ENCODE measurements at regions not wholly inside any gene's neighbourhood (a gene's known extent, or its start where the extent isn't known, plus 50 kb on each side); places are given as distances from the start of the nearest gene placed in this dataset.
A peak's percentile ranks its signal among the peaks of the same experiment; 100 is the strongest.
"Not testable (repeated sequence)": the region's sequence is repeated elsewhere in the genome, so short reads cannot be mapped to it uniquely, and the experiment has no call there.

DNA sequence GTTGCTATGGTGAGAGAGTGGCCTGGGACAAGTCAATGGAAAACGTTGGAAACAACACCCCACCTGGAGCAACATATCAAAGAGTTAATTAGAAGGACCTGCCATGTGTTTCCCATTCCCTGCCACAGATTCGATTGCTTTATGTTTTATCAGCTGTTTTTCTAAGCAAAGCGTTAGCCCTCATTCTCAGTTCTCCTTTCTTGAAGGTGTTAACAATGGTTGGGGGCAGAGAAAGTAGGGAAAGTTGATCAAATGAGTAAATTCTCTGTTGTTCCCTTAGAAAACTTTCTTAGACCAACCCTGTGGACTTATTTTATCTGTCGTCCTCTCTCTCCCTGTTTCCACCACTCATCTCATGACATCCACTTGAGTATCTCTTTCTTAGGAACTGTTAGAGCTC, 102.5 kb downstream of the ADAMTS15 start:
- DNase-seq (ENCODE audit: low read depth) = no peak

DNA sequence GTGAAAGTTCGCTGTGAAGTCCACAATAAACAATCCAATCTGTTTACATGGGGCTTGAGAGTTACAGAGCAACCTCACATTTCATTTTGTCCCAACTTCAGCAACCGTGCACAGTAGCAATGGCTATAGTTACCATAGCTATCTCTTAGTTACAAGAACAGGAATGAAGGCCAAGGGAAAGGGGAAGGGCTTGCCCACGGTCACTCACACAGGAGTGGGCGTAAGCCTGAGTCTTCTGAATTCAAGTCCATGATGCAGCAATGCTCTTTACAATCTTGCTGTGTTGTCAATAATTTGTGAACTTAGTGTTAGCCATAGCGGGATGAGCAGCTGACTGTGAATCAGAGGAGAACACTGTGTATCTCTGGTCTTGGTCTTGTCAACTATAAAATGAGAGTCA, 102.9 kb downstream of the ADAMTS15 start:
- DNase-seq (ENCODE audit: low read depth) = no peak

GRCh38 chr11:130553306-130553705, 104.9 kb downstream of the ADAMTS15 start:
- peak; percentile 20 for DNase-seq (ENCODE audit: low read depth)

DNA sequence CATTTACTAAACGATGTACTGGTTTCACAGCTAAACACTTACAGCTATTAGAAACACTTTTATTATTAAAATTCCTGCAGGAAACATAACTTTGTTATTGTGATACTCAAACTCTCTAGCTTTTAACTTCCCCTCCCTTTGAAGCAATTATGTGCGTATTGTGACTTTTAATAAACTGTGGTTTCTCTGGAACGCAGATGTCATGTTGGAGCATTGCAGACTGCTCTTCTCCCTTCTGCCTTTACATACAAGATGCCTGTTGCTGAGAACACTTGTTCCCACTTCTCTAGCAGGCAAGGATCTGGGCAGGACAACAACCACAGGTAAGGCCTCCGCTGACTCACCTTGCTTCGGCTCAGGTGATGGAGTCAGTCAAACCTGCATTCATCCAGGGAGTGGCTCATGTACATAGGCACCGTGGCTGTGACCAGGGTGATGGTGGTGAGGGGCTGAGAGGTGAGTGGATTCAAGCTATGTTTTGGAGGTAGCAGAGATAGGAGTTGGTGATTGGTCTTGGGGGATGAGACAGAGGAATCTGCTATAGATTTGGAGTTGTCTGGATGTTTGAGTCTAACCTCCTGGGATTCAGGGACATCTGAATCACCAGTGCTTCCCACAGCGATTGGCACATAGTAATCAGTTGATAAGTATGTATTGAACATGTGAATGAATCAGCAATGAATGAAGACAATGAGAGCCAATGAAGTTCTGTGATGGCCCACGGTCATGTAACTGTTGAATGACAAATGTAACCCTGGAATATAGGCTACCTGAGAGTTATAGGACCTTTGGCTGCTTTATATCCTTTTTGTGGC, 106.0 kb downstream of the ADAMTS15 start:
- no peak for DNase-seq (ENCODE audit: low read depth)

- no peak for DNase-seq (ENCODE audit: low read depth)
These were observed 106.9 kb downstream of the ADAMTS15 start for GRCh38 chr11:130555251-130555841.

DNA sequence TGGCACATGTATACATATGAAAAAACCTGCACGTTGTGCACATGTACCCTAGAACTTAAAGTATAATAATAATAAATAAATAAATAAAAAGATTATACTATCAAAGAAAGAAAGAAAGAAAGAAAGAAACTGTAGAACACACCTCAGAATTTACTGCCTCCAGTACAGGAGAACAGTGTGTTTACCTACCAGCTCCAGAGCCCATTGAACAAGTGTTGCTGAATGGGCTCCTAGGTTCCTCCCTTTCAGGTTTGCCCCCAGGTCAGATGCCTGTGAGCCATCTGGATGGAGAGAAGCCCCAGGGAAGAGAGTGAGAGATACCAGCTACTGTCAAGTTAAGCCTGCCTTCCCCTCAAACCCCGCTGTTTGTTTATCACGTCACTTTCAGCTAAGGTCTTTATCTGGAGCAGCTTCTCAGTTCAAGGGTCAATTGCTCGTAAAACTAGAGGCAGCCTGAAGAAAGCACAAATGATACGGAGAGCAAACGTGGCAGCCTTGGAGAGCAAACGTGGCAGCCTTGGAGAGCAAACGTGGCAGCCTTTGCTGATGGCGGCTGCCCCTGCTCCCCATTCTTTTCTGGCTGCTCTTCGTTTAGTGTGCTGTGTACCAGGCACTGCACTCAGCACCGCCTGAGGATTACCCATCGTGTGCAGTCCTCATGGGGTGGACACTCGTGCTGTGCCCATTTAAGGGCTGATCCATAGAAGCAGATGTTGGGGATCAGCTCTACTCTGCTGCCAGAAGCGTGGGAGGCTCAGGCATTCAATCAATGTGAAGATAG, 111.7 kb downstream of the ADAMTS15 start:
- no peak for DNase-seq (ENCODE audit: low read depth)

- no peak for DNase-seq (ENCODE audit: low read depth)
These were observed 112.3 kb downstream of the ADAMTS15 start for GRCh38 chr11:130560781-130561109.

- DNase-seq (ENCODE audit: low read depth) = no peak
These were observed 113.0 kb downstream of the ADAMTS15 start for GRCh38 chr11:130561441-130561881.

DNA sequence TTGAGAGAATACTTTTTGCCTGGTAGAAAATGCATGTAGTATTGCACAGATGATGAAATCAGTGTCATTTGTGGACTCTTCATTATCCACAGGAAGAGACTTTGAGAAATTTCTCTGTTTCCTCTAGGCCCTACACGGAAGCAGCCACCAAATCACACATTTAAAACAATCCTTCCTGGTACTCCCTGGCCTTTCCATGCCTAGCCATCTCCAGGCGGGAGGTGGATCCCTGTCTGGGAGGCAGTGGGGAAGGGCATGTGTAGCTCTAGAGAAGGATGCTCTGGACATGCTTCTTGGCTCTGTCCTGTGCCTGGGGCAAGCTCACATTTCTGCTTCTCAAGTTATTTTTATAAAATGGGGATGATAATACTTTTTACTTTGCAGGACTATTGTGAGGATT, 114.1 kb downstream of the ADAMTS15 start:
- DNase-seq (ENCODE audit: low read depth) = no peak

- not testable (repeated sequence) for DNase-seq (ENCODE audit: low read depth)
These were observed 117.9 kb downstream of the ADAMTS15 start for GRCh38 chr11:130566360-130566759.

DNA sequence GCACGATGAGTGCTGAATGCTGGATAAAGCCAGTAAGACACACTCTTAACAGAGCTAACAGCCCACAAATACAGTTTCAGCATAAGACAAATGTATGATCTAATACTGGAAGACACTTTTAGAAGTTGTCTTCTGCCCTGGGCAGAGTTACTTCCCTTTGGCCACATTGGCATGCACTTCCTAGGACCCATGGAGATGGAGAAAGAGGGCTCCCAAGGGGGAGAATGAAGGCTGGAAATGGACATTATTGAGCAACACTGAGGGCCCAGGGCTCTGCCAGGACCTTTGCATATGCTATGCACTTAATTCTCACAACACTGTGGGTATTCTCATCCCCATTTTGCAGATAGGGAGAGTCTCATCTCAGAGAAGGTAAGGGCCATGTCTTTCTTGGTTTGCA, 123.1 kb downstream of the ADAMTS15 start:
- no peak for DNase-seq (ENCODE audit: low read depth)

DNA sequence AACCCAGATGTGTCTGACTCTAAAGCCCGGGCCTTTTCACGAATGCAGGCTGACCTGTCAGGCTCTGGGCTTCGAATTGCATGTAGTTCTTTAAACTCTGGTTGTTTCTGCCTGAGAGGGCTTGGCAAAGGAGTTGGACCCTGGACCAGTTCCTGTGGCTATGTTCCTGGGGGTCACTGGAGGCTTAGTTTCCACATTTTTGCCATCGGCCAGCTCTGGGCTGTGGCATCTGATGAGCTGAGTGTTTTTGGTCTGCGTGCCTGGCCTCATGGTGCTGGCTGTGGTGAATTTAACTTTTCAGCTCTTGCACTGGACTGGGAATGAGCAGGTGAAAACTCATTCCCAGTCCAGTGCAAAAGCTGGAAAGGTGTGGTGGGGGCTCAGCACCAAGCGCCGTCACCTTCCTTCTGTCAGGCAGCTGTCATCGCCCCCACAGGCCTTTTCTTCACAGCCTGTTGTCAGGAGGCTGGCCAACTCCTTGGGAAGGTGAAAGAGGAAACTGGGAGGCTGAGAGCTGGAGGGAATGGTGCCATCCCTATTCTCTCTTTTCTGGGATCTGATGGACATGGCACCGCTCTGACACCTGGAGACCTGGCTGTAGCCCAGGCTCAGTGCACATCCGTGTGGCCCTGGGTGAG, 123.6 kb downstream of the ADAMTS15 start:
- no peak for DNase-seq (ENCODE audit: low read depth)

DNA sequence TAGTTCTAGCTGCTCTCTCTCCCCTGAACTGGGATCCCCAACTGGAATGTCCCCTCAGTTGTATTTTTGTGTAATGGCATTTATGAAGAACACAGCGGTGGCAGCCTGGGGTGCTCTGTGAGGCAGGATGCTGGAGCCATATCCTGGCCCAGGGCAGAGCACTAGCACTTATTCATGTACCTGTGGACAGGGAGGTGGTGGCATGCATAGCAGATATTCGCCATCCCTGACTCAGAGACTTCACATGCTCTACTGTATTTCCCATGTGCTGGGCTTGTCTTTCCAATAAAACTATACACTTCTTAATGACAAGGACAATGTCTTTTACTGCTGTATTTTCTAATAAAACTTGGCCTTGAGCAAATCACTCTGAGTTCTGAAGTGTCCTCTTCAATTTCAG, 125.3 kb downstream of the ADAMTS15 start:
- no peak for DNase-seq (ENCODE audit: low read depth)

DNA sequence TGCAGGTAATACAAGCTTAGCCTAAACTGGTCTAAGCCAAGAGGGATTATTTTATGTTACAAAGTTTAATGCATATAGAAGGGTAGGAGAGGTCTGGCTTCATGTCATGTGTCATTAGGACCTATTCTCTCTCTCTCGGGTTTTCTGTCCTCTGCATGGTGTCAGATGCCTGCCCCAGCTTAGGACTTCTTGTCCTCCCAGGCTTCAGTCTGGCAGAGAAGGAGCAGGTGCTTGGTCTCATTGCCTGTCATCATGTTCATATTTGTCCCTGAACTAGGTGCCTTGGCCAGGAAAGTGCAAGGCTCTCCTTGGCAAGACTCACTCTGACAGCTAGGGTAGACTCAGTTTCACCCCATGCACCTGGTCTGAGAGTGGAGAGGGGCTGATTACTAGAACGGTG, 126.3 kb downstream of the ADAMTS15 start:
- DNase-seq (ENCODE audit: low read depth) = no peak

DNA sequence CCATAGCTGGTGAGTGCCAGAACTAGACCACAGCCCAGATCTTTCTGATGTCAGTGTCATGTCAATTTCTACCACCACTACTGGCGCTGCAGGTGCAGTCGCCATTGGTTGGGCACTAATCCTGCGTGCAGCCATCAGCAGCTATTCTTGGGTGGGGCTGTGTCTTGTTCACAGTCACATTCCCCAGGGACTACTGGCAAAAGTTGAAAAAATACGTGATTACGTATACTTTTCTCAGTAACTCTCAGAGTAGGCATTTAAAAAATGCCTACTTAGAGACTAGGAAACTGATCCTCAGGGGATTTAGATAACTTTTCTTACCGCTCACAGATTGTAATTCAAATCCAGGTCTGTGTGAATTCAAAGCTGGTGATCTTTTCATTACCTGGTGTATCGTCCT, 127.7 kb downstream of the ADAMTS15 start:
- no peak for DNase-seq (ENCODE audit: low read depth)

GRCh38 chr11:130578738-130579368, 130.4 kb downstream of the ADAMTS15 start:
- no peak for DNase-seq (ENCODE audit: low read depth)

DNA sequence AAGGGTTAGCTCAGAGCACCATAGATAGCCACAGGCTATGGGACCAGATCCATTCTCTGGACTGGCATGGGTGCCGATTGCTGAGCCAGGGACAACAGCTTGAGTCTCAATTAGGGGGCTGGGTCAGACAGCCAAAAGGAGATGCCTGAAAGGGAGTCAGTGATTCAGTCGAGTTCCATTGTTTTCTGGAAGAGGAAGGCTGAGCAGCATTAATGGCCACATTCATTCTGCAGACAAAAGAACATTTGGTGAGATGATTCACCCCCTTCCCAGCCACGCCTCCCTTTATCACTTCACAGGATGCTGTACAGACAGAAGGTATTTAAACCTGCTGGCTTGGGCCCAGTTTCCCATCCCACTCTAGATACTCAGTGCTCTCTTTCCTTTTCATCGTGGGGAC, 131.9 kb downstream of the ADAMTS15 start:
- peak; percentile 81 for DNase-seq (ENCODE audit: low read depth)

DNA sequence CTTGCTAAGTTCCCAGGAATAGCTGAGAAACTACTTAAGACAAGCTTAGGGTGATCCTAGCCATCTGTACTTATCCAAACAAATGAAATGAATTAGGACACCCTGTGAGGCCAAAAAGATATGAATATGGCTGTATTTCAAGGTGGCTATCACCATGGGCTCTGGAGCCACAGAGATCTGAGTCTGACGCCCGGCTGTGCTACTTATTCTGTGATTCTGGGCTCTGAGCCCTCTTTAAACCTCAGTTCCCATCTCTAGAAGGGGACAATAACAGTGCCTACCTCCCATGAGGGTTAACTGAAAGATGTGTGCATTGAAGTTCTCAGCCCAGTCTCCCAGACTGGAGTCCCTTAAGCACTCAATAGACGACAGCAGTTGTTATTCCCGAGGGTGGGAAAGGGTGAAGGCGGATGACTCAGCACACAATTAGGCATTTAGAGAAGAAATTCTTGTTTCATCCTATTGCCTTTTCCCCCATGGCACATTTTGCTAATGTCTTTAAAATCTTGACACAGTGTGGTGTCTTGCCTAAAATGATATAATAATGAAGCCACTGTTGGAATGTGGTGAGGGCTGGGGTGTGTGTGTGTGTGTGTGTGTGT, 132.5 kb downstream of the ADAMTS15 start:
- DNase-seq (ENCODE audit: low read depth) = peak; percentile 75

GRCh38 chr11:130581646-130582045, 133.2 kb downstream of the ADAMTS15 start:
- peak; percentile 13 for DNase-seq (ENCODE audit: low read depth)

- DNase-seq (ENCODE audit: low read depth) = no peak
These were observed 133.7 kb downstream of the ADAMTS15 start for GRCh38 chr11:130582176-130582575.

- no peak for DNase-seq (ENCODE audit: low read depth)
These were observed 134.5 kb downstream of the ADAMTS15 start for GRCh38 chr11:130582981-130583380.
